Stimulated activated CD8-positive, alpha-beta memory T cell treated with anti-CD3 and anti-CD28 coated beads, Interleukin-4, amount 100 ng/mL, for 4 hours (primary cell): ENCODE measurements at regions not wholly inside any gene's neighbourhood (a gene's known extent, or its start where the extent isn't known, plus 50 kb on each side); places are given as distances from the start of the nearest gene placed in this dataset.

Experiments
- DNase-seq, 2 donors: peaks; one replicate each; pipeline ENCODE4 v3.0.0-alpha.2; 2020; ENCODE audit warnings: low read depth in 2 of 2, low spot score in 1 of 2

- DNase-seq, result no peak
These were observed 319.4 kb upstream of the FANCL start for GRCh38 chr2:58560531-58560930.

GRCh38 chr2:58558881-58559280, 317.8 kb upstream of the FANCL start:
- DNase-seq, result no peak

DNA sequence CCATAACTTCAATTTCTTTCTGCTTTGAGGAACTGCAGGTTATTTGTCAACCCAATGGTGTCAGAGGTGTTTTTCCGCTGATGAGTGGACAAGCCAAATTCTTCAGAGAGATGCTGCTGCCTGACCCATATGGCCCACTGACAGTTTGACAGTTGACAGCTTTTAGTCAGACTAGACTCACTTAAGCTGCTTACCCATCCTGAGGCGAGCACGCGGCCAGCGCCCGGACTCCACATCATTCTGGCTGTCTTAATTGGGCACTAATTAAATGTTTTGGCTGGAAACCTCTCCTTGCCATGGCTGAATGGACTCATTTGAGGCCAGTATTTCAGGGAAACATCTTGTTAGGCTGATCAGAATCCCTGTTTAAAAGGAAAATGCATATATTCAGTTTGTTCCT, 316.1 kb upstream of the FANCL start:
- DNase-seq, result no peak

DNA sequence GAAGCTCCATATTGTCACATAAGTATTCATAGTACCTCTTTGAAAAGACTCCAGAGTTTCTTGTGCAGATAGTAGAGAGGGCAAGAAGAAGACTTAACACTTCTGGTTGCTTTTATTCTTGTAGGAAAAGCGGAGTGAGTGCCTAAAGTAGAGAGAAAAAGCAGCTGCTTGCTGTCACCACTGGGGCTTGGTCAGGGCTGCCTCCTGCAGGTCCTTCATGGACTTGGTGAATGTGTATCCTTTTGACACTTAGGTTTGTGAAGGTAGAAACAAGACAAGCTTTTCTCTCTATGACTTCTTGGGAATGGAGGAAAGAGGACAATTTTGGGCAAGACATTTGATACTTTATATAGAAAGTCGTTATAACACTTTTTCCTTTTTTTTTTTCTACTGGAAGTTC, 312.8 kb upstream of the FANCL start:
- no peak for DNase-seq

- no peak for DNase-seq
These were observed 312.4 kb upstream of the FANCL start for GRCh38 chr2:58553522-58553921.

DNA sequence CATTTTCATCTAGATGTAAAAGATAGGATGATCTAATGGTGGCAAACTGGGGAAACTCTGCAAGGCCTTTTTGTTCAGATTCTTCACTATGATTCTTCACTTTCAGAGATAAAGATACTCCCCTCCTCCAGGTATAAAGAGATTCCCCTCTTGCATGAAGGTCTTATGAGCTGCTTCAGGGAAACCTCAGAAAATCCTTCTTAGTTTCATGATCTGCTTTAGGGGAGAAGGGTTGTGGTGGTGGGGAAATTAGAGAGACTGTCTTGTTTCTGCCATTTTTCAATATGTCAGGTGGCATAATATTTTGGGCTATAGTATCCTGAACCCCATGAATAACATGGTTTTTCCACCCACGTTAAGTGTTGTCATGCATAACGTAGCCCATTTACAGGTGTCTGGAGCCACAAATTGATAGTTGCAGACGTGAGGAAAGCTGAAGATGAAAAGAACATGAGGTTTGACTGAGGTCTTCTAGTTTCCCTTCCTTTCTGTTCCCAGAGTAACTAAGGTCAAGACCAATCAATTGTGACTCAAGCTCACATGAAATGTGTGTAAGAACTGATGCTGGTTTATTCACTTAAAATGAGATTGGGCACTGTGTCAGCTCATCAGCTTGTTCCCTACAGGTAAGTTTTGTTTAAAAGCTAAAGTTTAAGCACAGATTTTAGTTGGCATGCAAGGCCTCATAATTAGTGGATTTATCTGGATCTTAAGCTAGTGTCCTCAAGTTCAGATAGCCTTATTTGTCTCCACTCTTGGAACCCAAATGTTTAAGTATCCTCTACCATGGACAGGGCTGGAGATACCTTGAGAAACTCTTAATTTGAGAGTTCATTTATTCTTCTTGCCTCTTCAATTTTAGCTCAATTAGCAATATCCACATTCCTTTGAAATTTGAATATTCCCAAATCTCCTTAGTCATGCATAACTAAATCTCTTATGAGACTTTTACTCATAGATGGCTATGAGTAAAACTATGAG, 304.5 kb upstream of the FANCL start:
- no peak for DNase-seq

- no peak for DNase-seq
These were observed 302.3 kb upstream of the FANCL start for GRCh38 chr2:58543442-58543841.

GRCh38 chr2:58541511-58541910, 300.4 kb upstream of the FANCL start:
- DNase-seq, result no peak

GRCh38 chr2:58540681-58541080, 299.6 kb upstream of the FANCL start:
- DNase-seq, result no peak

DNA sequence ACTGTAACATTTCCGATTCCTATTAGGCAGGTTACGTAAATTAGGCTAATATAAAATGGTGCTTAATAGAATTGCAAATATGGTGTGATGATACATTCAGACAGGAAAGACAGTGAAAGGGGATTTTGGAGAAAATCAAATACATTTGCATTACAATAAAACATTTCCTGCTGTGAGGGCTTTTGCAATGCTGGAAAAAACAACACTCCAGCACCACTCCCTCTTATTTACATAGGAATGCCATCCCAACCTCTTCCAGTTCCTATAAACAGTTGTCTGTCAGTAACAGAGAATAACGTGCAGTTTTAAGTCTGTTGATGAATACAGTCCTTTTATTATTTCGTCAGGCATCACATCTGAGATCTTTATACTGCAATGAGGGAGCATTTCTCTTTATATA, 298.8 kb upstream of the FANCL start:
- DNase-seq, result no peak

- no peak for DNase-seq
These were observed 294.9 kb upstream of the FANCL start for GRCh38 chr2:58535990-58536389.

DNA sequence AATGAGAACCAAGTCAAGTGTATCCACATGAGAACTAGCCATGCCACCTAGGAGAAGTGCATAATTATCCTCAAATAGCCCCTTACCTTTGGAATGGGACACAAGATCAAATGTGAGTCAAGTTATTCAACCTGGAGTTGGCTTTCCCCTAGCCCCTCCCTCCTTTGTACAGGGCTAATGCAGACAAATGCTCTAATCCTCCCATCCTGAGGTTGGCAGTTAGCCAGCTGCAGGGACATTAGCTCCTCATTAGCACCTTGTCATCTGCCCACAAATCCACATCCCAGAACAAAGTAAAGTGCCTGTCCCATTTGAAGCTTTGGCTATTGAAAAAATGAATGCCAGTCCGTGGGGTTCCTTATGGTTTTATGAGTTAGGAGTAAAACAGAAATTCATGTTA, 294.1 kb upstream of the FANCL start:
- no peak for DNase-seq

GRCh38 chr2:58533376-58533775, 292.3 kb upstream of the FANCL start:
- DNase-seq, result no peak

GRCh38 chr2:58532641-58533040, 291.5 kb upstream of the FANCL start:
- DNase-seq, result no peak

GRCh38 chr2:58527647-58528046, 286.5 kb upstream of the FANCL start:
- no peak for DNase-seq

DNA sequence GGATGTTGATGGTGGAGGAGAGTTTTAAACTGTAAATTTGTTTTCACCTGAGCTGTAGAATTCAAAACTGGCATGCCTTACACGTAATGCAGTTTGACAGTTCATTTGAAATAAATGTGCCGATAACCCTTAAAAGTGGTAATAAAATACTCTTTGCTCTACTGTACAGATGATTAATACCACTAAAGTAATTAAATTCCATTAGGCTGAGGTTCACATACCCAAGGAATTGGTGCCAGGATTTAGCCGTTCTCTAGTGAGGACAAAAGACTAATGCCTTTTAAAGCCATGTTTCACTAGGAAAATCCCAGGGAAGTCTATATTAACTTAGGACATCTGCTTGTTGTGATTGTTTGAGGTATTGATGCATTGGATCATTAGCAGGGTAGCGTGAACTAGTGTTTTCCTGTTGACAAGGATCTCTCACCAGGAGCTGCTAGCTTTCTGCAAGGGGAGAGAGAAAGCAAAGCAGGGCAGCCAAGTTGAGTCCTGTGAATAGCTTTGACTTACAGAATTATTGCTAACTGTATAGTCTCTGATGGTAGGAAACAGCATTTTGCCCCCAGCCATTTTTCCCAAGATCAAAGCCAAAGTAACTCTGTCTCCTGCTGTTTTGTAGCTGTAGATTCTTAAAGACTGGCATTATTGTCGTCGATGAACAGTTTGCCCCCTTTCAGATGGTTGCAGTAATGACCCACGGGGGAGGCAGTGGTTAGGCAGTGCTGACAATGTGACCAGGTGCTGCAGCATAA, 280.9 kb upstream of the FANCL start:
- no peak for DNase-seq

DNA sequence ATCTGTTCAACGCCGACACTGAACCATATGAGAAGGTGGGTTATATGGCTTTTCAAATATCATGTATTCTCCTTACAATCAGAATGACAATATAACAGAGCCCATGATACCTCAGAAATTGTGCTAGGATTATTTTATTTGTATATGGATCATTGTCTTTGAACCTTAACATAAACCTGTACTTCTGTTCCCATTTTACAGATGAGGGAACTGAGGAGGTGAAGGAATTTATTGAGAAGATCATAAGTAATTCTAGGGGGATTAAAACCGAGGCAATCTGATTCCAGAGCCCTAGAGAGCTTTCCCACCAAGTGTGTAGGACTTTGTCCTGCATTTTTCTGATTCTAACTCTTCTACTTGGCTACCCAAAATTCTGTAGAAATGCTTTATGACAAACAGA, 279.8 kb upstream of the FANCL start:
- no peak for DNase-seq

GRCh38 chr2:58517881-58518280, 276.8 kb upstream of the FANCL start:
- DNase-seq, result no peak

GRCh38 chr2:58516695-58517094, 275.6 kb upstream of the FANCL start:
- DNase-seq, result no peak

GRCh38 chr2:58515827-58516573, 274.9 kb upstream of the FANCL start:
- no peak for DNase-seq

DNA sequence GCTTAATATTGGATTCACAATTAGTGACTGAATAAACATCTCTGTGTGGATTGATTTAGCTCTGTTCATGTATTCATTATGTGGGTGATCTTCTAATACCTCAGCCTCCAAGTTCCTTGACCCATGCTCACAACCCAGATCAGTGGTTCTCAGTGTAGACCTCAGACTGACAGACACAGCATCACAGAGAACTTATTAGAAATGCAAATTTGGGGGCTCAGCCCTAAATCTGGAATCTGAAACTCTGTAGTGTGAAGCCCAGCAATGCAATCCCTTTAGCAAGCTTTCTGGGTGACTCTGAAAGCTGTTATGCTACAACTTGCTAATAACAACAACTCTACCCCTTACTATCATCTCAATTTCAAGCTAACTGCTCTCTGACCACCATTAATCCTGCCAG, 273.1 kb upstream of the FANCL start:
- no peak for DNase-seq

- no peak for DNase-seq
These were observed 271.8 kb upstream of the FANCL start for GRCh38 chr2:58512878-58513277.
